ENCODE measurements at regions not wholly inside any gene's neighbourhood (a gene's known extent, or its start where the extent isn't known, plus 50 kb on each side); places are given as distances from the start of the nearest gene placed in this dataset.

- TF ChIP-seq CTCF (IDR thresholded peaks at IDR 0.05) (no peak), POLR2A (IDR thresholded peaks at IDR 0.05) (no peak)
These were observed 277.0 kb downstream of the FOXA2 start for GRCh38 chr20:22307409-22307808.
